ENCODE measurements at regions not wholly inside any gene's neighbourhood (a gene's known extent, or its start where the extent isn't known, plus 50 kb on each side); places are given as distances from the start of the nearest gene placed in this dataset.

GRCh38 chr5:117759849-117760499, 1185.4 kb upstream of the SEMA6A start:
- no peak for DNase-seq (ENCODE audit: low spot score)
- no peak for TF ChIP-seq CTCF (IDR thresholded peaks at IDR 0.05; ENCODE audit: borderline replicate concordance, control extremely low read depth, extremely low read depth, insufficient read depth, missing control alignments)
- in situ Hi-C loops (cut with MboI; ENCODE audit: low sequenced_read_pairs, unreplicated experiment): no loop called here

- DNase-seq (ENCODE audit: low spot score): no peak
- no peak for TF ChIP-seq CTCF (IDR thresholded peaks at IDR 0.05; ENCODE audit: borderline replicate concordance, control extremely low read depth, extremely low read depth, insufficient read depth, missing control alignments)
- in situ Hi-C loops (cut with MboI; ENCODE audit: low sequenced_read_pairs, unreplicated experiment): no loop called here
These were observed 1177.8 kb upstream of the SEMA6A start for GRCh38 chr5:117752403-117752802.

DNA sequence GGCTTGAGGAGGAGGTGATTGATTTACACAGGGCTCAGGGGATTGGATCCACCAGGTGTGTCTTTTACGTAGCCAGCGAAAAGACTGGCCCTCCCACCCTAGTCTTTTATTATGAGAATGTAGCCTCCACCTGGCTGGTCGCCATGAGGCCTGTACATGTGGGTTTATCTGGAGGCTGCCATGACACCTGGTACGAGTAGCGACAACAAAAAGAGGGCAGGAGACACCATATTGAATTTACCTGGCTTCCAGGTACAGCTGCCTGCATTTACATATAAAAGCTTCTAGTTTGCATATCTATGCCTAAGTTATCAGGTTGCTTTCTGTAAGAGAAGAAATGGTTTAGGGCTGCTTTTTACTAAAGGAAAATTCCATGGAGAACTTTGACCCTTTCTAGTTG, 1173.7 kb upstream of the SEMA6A start:
- TF ChIP-seq CTCF (IDR thresholded peaks at IDR 0.05; ENCODE audit: borderline replicate concordance, control extremely low read depth, extremely low read depth, insufficient read depth, missing control alignments): no peak
- in situ Hi-C loops (cut with MboI; ENCODE audit: low sequenced_read_pairs, unreplicated experiment): no loop called here
- no peak for DNase-seq (ENCODE audit: low spot score)

DNA sequence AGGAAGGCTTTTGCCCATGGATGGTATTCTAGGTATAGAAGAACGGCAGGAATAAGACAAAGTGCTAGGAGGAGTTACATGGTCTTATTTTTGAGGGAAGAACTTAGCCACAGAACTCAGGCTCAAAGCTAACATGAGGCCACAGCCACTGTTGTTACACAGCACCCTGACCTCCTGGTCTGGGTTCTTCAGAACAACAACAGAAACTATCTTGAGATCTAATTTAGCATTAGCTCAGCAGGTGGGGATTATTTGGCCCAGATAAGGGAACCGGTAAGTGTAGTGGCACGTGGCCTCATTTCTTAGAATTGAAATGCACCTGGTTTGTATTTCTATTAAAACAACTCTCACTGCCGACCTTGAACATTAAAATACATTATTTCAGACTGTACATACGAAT, 1168.7 kb upstream of the SEMA6A start:
- TF ChIP-seq CTCF (IDR thresholded peaks at IDR 0.05; ENCODE audit: borderline replicate concordance, control extremely low read depth, extremely low read depth, insufficient read depth, missing control alignments): no peak
- no peak for DNase-seq (ENCODE audit: low spot score)
- in situ Hi-C loops (cut with MboI; ENCODE audit: low sequenced_read_pairs, unreplicated experiment): no loop called here

DNA sequence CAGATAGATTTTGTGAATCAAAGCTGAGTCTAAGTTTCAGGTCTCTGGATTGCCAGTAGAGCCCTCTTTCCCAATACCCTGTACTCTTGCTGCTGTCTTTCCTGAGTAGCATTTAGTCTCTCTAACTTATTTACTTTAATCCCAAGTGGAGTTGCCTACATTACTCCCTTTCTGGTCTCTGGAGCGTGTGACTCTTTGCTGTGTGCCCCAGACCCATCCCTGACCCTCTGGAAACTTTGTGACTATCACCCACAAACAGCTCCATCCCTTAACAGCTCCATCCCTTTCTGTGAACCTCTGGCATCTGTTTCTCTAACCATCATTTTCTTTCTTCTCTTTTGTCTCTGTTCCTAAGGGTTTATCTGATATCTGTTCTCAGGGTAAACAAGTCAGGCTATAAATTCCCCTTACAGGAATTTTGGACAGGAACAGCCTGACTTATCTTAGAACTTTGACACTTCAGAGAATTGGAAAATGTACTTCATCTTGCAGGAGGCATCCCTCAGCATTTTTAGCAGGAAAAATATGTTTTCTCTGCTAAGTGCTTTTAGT, 1167.1 kb upstream of the SEMA6A start:
- no peak for TF ChIP-seq CTCF (IDR thresholded peaks at IDR 0.05; ENCODE audit: borderline replicate concordance, control extremely low read depth, extremely low read depth, insufficient read depth, missing control alignments)
- no peak for DNase-seq (ENCODE audit: low spot score)

DNA sequence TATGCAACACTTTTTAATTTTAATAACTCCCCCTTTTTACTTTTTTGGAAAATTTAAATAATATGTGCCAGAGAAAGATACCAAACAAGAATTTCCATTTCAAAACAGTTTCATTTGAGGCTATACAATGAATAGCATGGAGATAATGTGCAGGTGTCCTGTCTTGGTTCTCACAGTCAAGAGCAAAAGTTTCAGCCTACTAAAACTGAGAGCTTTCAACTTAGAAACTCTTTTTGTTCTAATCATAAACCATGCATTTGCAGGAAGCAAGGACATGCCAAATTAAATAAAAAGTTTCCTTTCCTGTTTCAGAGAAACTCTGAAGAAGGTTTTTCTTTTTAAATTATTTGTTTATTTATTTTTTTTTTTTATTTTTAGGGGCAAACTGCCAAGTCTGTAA, 1165.6 kb upstream of the SEMA6A start:
- no peak for TF ChIP-seq CTCF (IDR thresholded peaks at IDR 0.05; ENCODE audit: borderline replicate concordance, control extremely low read depth, extremely low read depth, insufficient read depth, missing control alignments)
- no peak for DNase-seq (ENCODE audit: low spot score)
- in situ Hi-C loops (cut with MboI; ENCODE audit: low sequenced_read_pairs, unreplicated experiment): no loop called here

More for the DNA sequence above, 1167.1 kb upstream of the SEMA6A start:
- in situ Hi-C loops (cut with MboI; ENCODE audit: low sequenced_read_pairs, unreplicated experiment): no loop called here
